HEK293 (cell line): ENCODE measurements at regions not wholly inside any gene's neighbourhood (a gene's known extent, or its start where the extent isn't known, plus 50 kb on each side); places are given as distances from the start of the nearest gene placed in this dataset.

ENCODE experiments used
- BCL11A ChIP-seq: fragments of 450-650 bp; formaldehyde crosslinking; IDR thresholded peaks from 2 replicates; pipeline ENCODE4 v1.5.1; 2016; ENCODE audit warnings: low read depth, missing biosample characterization, missing genetic modification characterization
- HOXD13 ChIP-seq: sonication (generic); formaldehyde crosslinking; IDR thresholded peaks from 2 replicates; pipeline ENCODE4 v1.8.0; 2022; ENCODE audit warnings: missing genetic modification reagents, borderline replicate concordance
- MYNN ChIP-seq: fragments of 450-650 bp; formaldehyde crosslinking; IDR thresholded peaks from 2 replicates; pipeline ENCODE4 v1.5.1; 2016; ENCODE audit warnings: missing biosample characterization, missing genetic modification characterization, borderline replicate concordance
- OSR2 ChIP-seq: fragments of 450-650 bp; formaldehyde crosslinking; IDR thresholded peaks from 2 replicates; pipeline ENCODE4 v1.5.1; 2016; ENCODE audit warnings: missing biosample characterization, missing genetic modification characterization
- SCRT1 ChIP-seq: fragments of 450-650 bp; formaldehyde crosslinking; IDR thresholded peaks from 2 replicates; pipeline ENCODE4 v1.5.1; 2016; ENCODE audit warnings: missing biosample characterization, missing genetic modification characterization, borderline replicate concordance
- WT1 ChIP-seq: fragments of 450-650 bp; formaldehyde crosslinking; IDR thresholded peaks from 2 replicates; pipeline ENCODE4 v1.5.1; 2016; ENCODE audit warnings: missing biosample characterization, missing genetic modification characterization
- ZNF157 ChIP-seq: fragments of 450-650 bp; formaldehyde crosslinking; IDR thresholded peaks from 2 replicates; pipeline ENCODE4 v1.5.1; 2016; ENCODE audit warnings: missing biosample characterization, missing genetic modification characterization
- ZNF174 ChIP-seq: fragments of 450-650 bp; formaldehyde crosslinking; IDR thresholded peaks from 2 replicates; pipeline ENCODE4 v1.5.0; 2017; ENCODE audit warnings: missing biosample characterization, mild to moderate bottlenecking, missing genetic modification characterization
- ZNF324 ChIP-seq: fragments of 450-650 bp; formaldehyde crosslinking; IDR thresholded peaks from 2 replicates; pipeline ENCODE4 v1.5.1; 2016; ENCODE audit warnings: missing biosample characterization, missing genetic modification characterization
- ZNF366 ChIP-seq: fragments of 450-650 bp; formaldehyde crosslinking; conservative IDR thresholded peaks from 2 replicates; pipeline ENCODE4 v1.5.1; 2016; ENCODE audit warnings: missing biosample characterization, missing genetic modification characterization
- ZNF626 ChIP-seq: fragments of 450-650 bp; sonication (Bioruptor Pico); formaldehyde crosslinking; IDR thresholded peaks from 2 replicates; pipeline ENCODE4 v1.5.1; 2018; ENCODE audit warnings: missing biosample characterization, missing genetic modification characterization, inconsistent platforms
- ZNF629 ChIP-seq: fragments of 450-650 bp; formaldehyde crosslinking; IDR thresholded peaks from 2 replicates; pipeline ENCODE4 v1.5.1; 2017; ENCODE audit warnings: missing biosample characterization, missing genetic modification characterization
- ZNF660 ChIP-seq: fragments of 450-650 bp; IDR thresholded peaks from 2 replicates; pipeline ENCODE4 v1.5.1; 2018; ENCODE audit warnings: missing biosample characterization, mild to moderate bottlenecking, missing genetic modification characterization
- ZNF670 ChIP-seq: fragments of 450-650 bp; formaldehyde crosslinking; IDR thresholded peaks from 2 replicates; pipeline ENCODE4 v1.5.1; 2016; ENCODE audit warnings: missing biosample characterization, missing genetic modification characterization, low read depth
- ZNF768 ChIP-seq: fragments of 450-650 bp; formaldehyde crosslinking; IDR thresholded peaks from 2 replicates; pipeline ENCODE4 v1.5.1; 2018; ENCODE audit warnings: missing biosample characterization, mild to moderate bottlenecking, missing genetic modification characterization
- ZSCAN30 ChIP-seq: fragments of 450-650 bp; IDR thresholded peaks from 2 replicates; pipeline ENCODE4 v1.5.1; 2018; ENCODE audit warnings: missing biosample characterization, mild to moderate bottlenecking, missing genetic modification characterization, moderate library complexity
- ZXDB ChIP-seq: fragments of 450-650 bp; formaldehyde crosslinking; IDR thresholded peaks from 2 replicates; pipeline ENCODE4 v1.5.1; 2016; ENCODE audit warnings: missing biosample characterization, missing genetic modification characterization
- TF ChIP-seq, protein P1 (sequence below): fragments of 450-650 bp; formaldehyde crosslinking; IDR thresholded peaks from 2 replicates; pipeline ENCODE4 v1.5.1; 2017; ENCODE audit warnings: missing biosample characterization, missing genetic modification characterization
- TF ChIP-seq, protein P2 (sequence below): fragments of 450-650 bp; formaldehyde crosslinking; IDR thresholded peaks from 2 replicates; pipeline ENCODE4 v1.5.1; 2017; ENCODE audit warnings: missing biosample characterization, missing genetic modification characterization
- TF ChIP-seq, protein P3 (sequence below): fragments of 450-650 bp; formaldehyde crosslinking; IDR thresholded peaks from 2 replicates; pipeline ENCODE4 v1.5.1; 2016; ENCODE audit warnings: missing biosample characterization, missing genetic modification characterization
- TF ChIP-seq, protein P4 (sequence below): fragments of 450-650 bp; formaldehyde crosslinking; IDR thresholded peaks from 2 replicates; pipeline ENCODE4 v1.5.1; 2016; ENCODE audit warnings: missing biosample characterization, missing genetic modification characterization
- TF ChIP-seq, protein P5 (sequence below): fragments of 450-650 bp; formaldehyde crosslinking; IDR thresholded peaks from 2 replicates; pipeline ENCODE4 v1.5.1; 2016; ENCODE audit warnings: missing biosample characterization, missing genetic modification characterization
- TF ChIP-seq, protein P6 (sequence below): fragments of 450-650 bp; formaldehyde crosslinking; IDR thresholded peaks from 2 replicates; pipeline ENCODE4 v1.5.1; 2017; ENCODE audit warnings: missing biosample characterization, missing genetic modification characterization
- TF ChIP-seq, protein P7 (sequence below): fragments of 450-650 bp; formaldehyde crosslinking; IDR thresholded peaks from 2 replicates; pipeline ENCODE4 v1.5.1; 2016; ENCODE audit warnings: missing biosample characterization, missing genetic modification characterization, low read depth
- TF ChIP-seq, protein P8 (sequence below): fragments of 450-650 bp; IDR thresholded peaks from 2 replicates; pipeline ENCODE4 v1.5.1; 2018; ENCODE audit warnings: missing biosample characterization, missing genetic modification characterization

DNA sequence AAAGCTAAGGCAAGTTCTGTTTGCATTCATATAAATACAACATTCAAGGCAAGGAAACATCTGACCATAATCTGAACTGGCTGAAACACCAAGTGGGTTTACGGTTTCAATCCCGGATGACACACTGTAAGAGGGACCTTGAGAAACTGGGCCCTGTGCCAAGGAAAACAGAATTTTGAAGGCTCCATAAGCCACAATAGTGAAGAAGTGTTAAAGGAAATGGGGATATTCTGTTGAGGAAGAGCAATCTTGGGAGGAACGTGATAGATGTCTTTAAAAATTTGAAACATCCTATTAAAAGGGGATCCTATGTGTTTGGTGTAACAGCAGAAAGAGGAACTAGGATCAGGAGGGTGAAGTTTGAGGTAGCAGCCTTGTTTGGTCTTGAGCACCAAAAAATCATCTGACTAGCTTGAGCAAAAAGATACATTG is 82.4 kb upstream of the TAB2 start (continued):
- TF ChIP-seq, protein P1, sequence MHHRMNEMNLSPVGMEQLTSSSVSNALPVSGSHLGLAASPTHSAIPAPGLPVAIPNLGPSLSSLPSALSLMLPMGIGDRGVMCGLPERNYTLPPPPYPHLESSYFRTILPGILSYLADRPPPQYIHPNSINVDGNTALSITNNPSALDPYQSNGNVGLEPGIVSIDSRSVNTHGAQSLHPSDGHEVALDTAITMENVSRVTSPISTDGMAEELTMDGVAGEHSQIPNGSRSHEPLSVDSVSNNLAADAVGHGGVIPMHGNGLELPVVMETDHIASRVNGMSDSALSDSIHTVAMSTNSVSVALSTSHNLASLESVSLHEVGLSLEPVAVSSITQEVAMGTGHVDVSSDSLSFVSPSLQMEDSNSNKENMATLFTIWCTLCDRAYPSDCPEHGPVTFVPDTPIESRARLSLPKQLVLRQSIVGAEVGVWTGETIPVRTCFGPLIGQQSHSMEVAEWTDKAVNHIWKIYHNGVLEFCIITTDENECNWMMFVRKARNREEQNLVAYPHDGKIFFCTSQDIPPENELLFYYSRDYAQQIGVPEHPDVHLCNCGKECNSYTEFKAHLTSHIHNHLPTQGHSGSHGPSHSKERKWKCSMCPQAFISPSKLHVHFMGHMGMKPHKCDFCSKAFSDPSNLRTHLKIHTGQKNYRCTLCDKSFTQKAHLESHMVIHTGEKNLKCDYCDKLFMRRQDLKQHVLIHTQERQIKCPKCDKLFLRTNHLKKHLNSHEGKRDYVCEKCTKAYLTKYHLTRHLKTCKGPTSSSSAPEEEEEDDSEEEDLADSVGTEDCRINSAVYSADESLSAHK (tag by site-specific recombination), result peak; percentile 75
- TF ChIP-seq ZNF629 (tag by site-specific recombination) (peak; percentile 75), HOXD13 (CRISPR knock-in tag) (peak; percentile 58; the same call in 1 of the 2 replicates), WT1 (tag by site-specific recombination) (peak; percentile 58), ZNF768 (no peak), MYNN (tag by site-specific recombination) (peak; percentile 79), ZNF174 (tag by site-specific recombination) (no peak), ZNF670 (tag by site-specific recombination) (no peak), ZXDB (tag by site-specific recombination) (peak; percentile 75), BCL11A (0 out of 2 replicates have a peak, but pooled peaks have one; percentile 61), ZNF324 (tag by site-specific recombination) (0 out of 2 replicates have a peak, but pooled peaks have one; percentile 40), ZNF157 (tag by site-specific recombination) (no peak), ZSCAN30 (peak; percentile 98), SCRT1 (tag by site-specific recombination) (no peak), ZNF660 (peak; percentile 96), ZNF626 (tag by site-specific recombination) (peak; percentile 59; the same call in 1 of the 2 replicates), OSR2 (tag by site-specific recombination) (peak; percentile 42; the same call in 1 of the 2 replicates), ZNF366 (tag by site-specific recombination) (peak; percentile 82)
- TF ChIP-seq, protein P2, sequence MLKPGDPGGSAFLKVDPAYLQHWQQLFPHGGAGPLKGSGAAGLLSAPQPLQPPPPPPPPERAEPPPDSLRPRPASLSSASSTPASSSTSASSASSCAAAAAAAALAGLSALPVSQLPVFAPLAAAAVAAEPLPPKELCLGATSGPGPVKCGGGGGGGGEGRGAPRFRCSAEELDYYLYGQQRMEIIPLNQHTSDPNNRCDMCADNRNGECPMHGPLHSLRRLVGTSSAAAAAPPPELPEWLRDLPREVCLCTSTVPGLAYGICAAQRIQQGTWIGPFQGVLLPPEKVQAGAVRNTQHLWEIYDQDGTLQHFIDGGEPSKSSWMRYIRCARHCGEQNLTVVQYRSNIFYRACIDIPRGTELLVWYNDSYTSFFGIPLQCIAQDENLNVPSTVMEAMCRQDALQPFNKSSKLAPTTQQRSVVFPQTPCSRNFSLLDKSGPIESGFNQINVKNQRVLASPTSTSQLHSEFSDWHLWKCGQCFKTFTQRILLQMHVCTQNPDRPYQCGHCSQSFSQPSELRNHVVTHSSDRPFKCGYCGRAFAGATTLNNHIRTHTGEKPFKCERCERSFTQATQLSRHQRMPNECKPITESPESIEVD (tag by site-specific recombination), result peak; percentile 77
- TF ChIP-seq, protein P3, sequence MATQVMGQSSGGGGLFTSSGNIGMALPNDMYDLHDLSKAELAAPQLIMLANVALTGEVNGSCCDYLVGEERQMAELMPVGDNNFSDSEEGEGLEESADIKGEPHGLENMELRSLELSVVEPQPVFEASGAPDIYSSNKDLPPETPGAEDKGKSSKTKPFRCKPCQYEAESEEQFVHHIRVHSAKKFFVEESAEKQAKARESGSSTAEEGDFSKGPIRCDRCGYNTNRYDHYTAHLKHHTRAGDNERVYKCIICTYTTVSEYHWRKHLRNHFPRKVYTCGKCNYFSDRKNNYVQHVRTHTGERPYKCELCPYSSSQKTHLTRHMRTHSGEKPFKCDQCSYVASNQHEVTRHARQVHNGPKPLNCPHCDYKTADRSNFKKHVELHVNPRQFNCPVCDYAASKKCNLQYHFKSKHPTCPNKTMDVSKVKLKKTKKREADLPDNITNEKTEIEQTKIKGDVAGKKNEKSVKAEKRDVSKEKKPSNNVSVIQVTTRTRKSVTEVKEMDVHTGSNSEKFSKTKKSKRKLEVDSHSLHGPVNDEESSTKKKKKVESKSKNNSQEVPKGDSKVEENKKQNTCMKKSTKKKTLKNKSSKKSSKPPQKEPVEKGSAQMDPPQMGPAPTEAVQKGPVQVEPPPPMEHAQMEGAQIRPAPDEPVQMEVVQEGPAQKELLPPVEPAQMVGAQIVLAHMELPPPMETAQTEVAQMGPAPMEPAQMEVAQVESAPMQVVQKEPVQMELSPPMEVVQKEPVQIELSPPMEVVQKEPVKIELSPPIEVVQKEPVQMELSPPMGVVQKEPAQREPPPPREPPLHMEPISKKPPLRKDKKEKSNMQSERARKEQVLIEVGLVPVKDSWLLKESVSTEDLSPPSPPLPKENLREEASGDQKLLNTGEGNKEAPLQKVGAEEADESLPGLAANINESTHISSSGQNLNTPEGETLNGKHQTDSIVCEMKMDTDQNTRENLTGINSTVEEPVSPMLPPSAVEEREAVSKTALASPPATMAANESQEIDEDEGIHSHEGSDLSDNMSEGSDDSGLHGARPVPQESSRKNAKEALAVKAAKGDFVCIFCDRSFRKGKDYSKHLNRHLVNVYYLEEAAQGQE (tag by site-specific recombination), result 0 out of 2 replicates have a peak, but pooled peaks have one; percentile 13
- TF ChIP-seq, protein P4, sequence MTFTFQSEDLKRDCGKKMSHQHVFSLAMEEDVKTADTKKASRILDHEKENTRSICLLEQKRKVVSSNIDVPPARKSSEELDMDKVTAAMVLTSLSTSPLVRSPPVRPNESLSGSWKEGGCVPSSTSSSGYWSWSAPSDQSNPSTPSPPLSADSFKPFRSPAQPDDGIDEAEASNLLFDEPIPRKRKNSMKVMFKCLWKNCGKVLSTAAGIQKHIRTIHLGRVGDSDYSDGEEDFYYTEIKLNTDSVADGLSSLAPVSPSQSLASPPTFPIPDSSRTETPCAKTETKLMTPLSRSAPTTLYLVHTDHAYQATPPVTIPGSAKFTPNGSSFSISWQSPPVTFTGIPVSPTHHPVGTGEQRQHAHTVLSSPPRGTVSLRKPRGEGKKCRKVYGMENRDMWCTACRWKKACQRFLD (tag by site-specific recombination), result no peak
- TF ChIP-seq, protein P5, sequence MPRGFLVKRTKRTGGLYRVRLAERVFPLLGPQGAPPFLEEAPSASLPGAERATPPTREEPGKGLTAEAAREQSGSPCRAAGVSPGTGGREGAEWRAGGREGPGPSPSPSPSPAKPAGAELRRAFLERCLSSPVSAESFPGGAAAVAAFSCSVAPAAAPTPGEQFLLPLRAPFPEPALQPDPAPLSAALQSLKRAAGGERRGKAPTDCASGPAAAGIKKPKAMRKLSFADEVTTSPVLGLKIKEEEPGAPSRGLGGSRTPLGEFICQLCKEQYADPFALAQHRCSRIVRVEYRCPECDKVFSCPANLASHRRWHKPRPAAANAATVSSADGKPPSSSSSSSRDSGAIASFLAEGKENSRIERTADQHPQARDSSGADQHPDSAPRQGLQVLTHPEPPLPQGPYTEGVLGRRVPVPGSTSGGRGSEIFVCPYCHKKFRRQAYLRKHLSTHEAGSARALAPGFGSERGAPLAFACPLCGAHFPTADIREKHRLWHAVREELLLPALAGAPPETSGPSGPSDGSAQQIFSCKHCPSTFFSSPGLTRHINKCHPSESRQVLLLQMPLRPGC, result 0 out of 2 replicates have a peak, but pooled peaks have one; percentile 61
- TF ChIP-seq, protein P6, sequence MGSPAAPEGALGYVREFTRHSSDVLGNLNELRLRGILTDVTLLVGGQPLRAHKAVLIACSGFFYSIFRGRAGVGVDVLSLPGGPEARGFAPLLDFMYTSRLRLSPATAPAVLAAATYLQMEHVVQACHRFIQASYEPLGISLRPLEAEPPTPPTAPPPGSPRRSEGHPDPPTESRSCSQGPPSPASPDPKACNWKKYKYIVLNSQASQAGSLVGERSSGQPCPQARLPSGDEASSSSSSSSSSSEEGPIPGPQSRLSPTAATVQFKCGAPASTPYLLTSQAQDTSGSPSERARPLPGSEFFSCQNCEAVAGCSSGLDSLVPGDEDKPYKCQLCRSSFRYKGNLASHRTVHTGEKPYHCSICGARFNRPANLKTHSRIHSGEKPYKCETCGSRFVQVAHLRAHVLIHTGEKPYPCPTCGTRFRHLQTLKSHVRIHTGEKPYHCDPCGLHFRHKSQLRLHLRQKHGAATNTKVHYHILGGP, result peak; percentile 60; the same call in 1 of the 2 replicates
- TF ChIP-seq, protein P7, sequence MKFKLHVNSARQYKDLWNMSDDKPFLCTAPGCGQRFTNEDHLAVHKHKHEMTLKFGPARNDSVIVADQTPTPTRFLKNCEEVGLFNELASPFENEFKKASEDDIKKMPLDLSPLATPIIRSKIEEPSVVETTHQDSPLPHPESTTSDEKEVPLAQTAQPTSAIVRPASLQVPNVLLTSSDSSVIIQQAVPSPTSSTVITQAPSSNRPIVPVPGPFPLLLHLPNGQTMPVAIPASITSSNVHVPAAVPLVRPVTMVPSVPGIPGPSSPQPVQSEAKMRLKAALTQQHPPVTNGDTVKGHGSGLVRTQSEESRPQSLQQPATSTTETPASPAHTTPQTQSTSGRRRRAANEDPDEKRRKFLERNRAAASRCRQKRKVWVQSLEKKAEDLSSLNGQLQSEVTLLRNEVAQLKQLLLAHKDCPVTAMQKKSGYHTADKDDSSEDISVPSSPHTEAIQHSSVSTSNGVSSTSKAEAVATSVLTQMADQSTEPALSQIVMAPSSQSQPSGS (tag by site-specific recombination), result no peak
- TF ChIP-seq, protein P8, sequence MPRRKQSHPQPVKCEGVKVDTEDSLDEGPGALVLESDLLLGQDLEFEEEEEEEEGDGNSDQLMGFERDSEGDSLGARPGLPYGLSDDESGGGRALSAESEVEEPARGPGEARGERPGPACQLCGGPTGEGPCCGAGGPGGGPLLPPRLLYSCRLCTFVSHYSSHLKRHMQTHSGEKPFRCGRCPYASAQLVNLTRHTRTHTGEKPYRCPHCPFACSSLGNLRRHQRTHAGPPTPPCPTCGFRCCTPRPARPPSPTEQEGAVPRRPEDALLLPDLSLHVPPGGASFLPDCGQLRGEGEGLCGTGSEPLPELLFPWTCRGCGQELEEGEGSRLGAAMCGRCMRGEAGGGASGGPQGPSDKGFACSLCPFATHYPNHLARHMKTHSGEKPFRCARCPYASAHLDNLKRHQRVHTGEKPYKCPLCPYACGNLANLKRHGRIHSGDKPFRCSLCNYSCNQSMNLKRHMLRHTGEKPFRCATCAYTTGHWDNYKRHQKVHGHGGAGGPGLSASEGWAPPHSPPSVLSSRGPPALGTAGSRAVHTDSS (tag by site-specific recombination), result peak; percentile 50; the same call in 1 of the 2 replicates
